BJ (cell line): ENCODE measurements at regions not wholly inside any gene's neighbourhood (a gene's known extent, or its start where the extent isn't known, plus 50 kb on each side); places are given as distances from the start of the nearest gene placed in this dataset.

Source experiments
- CTCF ChIA-PET: fragments of 350-600 bp; formaldehyde crosslinking; extraction: SDS; loops from one replicate; lab custom pipeline; 2021; ENCODE audit warnings: antibody characterized with exemption, inconsistent platforms; lab: Yijun Ruan, JAX
- POLR2A ChIA-PET: fragments of 300-600 bp; sonication (Branson Sonifier 250); formaldehyde crosslinking; extraction: SDS; loops from one replicate; lab custom pipeline; 2021; ENCODE audit warnings: antibody characterized with exemption; lab: Charles Lee
- DNase-seq: peaks from one replicate; pipeline ENCODE4 v3.0.0-alpha.2; 2011; ENCODE audit warnings: low read depth
- H3K27me3 ChIP-seq: 2 replicates; pipeline ENCODE4 v1.6.0; 2011; ENCODE audit warnings: low read length; ENCODE audit not compliant: control insufficient read depth, insufficient read depth
- H3K36me3 ChIP-seq: 2 replicates; pipeline ENCODE4 v1.5.1; 2011; ENCODE audit warnings: low read length; ENCODE audit not compliant: control insufficient read depth, insufficient read depth
- H3K4me3 ChIP-seq: 2 replicates; pipeline ENCODE4 v1.5.1; 2011; ENCODE audit warnings: low read depth, mild to moderate bottlenecking, control low read depth, low read length
- CTCF ChIP-seq: IDR thresholded peaks from 2 replicates; pipeline ENCODE4 v1.5.1; 2011; ENCODE audit warnings: low read depth, mild to moderate bottlenecking, control low read depth, inconsistent platforms, low read length, moderate library complexity; ENCODE audit not compliant: insufficient read depth

DNA sequence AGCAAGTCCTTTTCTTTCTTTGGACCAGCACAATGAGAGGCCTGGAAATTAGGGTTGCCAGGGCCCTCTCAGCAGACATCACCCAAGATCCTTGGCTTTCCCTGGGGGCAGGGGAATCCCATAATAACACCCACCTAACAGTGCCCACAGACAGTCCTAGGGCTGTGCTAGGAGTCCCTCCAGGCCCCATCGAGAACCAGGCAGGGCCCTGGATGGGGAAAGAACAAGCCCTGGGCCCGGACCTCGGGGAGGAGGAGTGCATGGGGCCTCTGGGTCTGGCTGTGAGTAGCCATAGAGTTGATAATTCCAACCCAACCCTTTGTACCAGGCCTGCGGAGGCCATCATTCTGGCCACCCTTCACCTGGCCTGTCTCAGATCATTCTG lies 201.2 kb upstream of the ZMIZ1 start:
- no peak overlapping the region for H3K4me3 ChIP-seq
- H3K27me3 ChIP-seq, result peaks cover 11% of the 10 kb centered on the region
- ChIA-PET POLR2A (no interaction called here), CTCF (interaction anchor here (0.5 kb wide), 1 partner anchor 21 kb away, joined by 3 read pairs; no protein-coding TSS in a partner anchor)
- TF ChIP-seq CTCF, result no peak
- no peak for DNase-seq
- H3K36me3 ChIP-seq, result no peaks in the 10 kb centered on the region

DNA sequence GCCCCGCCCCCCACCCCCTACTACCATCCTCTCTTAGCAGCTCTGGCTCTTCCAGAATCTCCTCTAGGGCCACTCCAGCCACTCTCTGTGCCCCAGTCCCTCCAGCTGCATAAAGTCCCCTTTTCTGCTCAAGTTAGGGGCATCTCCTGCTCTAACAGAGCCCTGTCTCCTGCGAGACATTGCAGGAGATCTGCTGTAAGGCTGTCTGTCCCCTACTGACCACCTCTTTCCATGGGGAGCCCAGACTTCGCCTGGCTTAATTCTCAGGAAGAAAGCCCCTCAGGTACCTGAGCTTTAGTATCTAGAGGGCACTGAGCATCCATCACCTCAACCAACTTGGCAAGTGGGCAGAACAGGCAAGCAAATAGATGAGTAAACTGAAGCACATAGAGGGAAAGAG lies 200.7 kb upstream of the ZMIZ1 start:
- H3K27me3 ChIP-seq, result peaks cover 9% of the 10 kb centered on the region
- TF ChIP-seq CTCF, result no peak
- CTCF ChIA-PET, result interaction anchor here (0.5 to 0.7 kb wide), 2 partner anchors 9 to 20 kb away, joined by 3 read pairs; no protein-coding TSS in a partner anchor
- no peak for DNase-seq
- no peaks in the 10 kb centered on the region for H3K36me3 ChIP-seq
- POLR2A ChIA-PET, result no interaction called here
- no peak overlapping the region for H3K4me3 ChIP-seq

DNA sequence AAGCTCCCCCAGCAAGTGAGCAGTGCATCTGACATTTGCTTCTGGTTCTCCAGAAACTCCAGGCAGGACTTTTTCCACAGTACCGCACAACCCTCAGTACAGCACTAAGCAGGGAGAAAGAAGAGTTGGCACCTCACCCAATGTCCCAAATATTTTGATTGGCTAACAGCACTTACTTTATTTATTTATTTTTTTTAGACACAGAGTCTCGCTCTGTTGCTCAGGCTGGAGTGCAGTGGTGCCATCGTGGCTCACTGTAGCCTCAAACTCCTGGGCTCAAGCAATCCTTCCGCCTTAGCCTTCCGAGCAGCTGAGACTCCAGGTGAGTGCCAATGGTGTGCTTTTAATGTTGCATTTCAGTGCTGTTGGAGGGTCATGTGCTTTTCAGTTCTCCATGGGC lies 200.3 kb upstream of the ZMIZ1 start:
- Histone ChIP-seq H3K4me3 (no peak overlapping the region), H3K36me3 (no peaks in the 10 kb centered on the region), H3K27me3 (peaks cover 9% of the 10 kb centered on the region)
- TF ChIP-seq CTCF, result no peak
- CTCF ChIA-PET, result interaction anchor here (0.7 kb wide), 1 partner anchor 9 kb away, joined by 3 read pairs; no protein-coding TSS in a partner anchor
- POLR2A ChIA-PET, result no interaction called here
- DNase-seq, result no peak

DNA sequence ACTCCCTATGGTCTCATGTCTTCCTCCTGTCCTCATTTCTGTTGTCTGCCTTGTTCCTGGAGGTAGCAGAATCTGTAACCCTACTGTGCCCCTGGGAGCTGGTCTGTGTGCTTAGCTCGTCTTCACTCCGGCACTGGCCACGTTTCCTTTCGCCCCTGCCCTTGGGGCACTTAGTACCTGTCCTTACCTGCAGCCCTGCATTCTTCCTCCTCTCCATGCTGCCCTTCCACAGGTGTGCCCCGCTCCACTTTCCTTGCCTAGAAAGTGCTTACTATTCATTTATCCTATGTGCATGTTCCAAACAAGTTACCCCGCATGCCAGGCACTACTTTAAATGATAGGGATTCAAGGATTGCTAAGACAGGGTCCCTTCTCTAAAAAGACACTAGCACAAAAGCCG lies 199.9 kb upstream of the ZMIZ1 start:
- no peak for TF ChIP-seq CTCF
- Histone ChIP-seq H3K4me3 (no peak overlapping the region), H3K36me3 (no peaks in the 10 kb centered on the region), H3K27me3 (peaks cover 9% of the 10 kb centered on the region)
- POLR2A ChIA-PET, result no interaction called here
- CTCF ChIA-PET, result no interaction called here
- no peak for DNase-seq

GRCh38 chr10:78869508-78870454 lies 199.0 kb upstream of the ZMIZ1 start:
- peaks cover 9% of the 10 kb centered on the region for H3K27me3 ChIP-seq

More at GRCh38 chr10:78869508-78870454, 199.0 kb upstream of the ZMIZ1 start:
- no peak for DNase-seq
- CTCF ChIA-PET, result no interaction called here
- POLR2A ChIA-PET, result no interaction called here
- Histone ChIP-seq H3K36me3 (no peaks in the 10 kb centered on the region), H3K4me3 (no peak overlapping the region)
- no peak for TF ChIP-seq CTCF
